ENCODE measurements at regions not wholly inside any gene's neighbourhood (a gene's known extent, or its start where the extent isn't known, plus 50 kb on each side); places are given as distances from the start of the nearest gene placed in this dataset.
A peak's percentile ranks its signal among the peaks of the same experiment; 100 is the strongest.

DNA sequence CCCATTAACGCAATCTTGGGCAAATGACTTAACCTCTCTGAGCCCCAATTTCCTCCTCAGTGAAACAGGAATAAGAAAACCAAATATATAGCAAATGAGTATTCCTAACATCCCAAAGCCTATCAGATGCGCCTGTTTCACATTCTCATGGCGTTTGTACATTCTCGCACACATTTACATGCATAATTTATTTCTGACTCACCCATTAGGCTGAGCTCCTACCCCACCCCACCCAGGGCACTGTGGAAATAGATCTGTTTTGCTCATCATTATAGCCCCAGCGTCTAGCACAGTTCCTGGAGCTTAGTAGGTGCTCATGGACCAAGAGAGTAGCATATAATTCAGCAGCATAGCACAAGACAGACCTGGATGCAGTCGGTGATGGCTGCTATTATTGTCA lies 146.1 kb upstream of the VANGL1 start:
- H2AK5ac ChIP-seq (ENCODE audit: low read depth, low read length) = peak overlapping the region; percentile 67; the same call in 1 of the 2 replicates
- in situ Hi-C loops (cut with MboI; ENCODE audit: low sequenced_read_pairs) (no loop called here), dilution Hi-C loops (cut with HindIII; ENCODE audit: low sequenced_read_pairs, unreplicated experiment) (no loop called here), intact Hi-C loops (cut with micrococcal nuclease) (no loop called here)
- peak; percentile 56 for ATAC-seq (ENCODE audit: low read depth)
- H4K20me1 ChIP-seq (ENCODE audit: insufficient read depth, low read length) = no peaks in the 10 kb centered on the region
- 90% methylated on average over 3 of the region's 6 CpGs; no CpG with 5 or more reads in 1 of the 2 experiments for WGBS, 2 experiments (ENCODE audit: extremely low coverage in 2 of 2, insufficient read length in 1 of 2)
- H2BK5ac ChIP-seq (ENCODE audit: low read depth, low read length, poor library complexity, severe bottlenecking) = no peak overlapping the region
- no peak overlapping the region for H3K23ac ChIP-seq (ENCODE audit: low read depth, low read length)
- no peak overlapping the region for H3K27ac ChIP-seq (ENCODE audit: insufficient read depth, low read length)
- peak overlapping the region; percentile 40; the same call in 1 of the 3 replicates for H2BK15ac ChIP-seq (ENCODE audit: low read depth, low read length)
- H3K18ac ChIP-seq (ENCODE audit: low read depth, low read length) = no peak overlapping the region; the same call in 1 of the 2 replicates
- H3K9me1 ChIP-seq (ENCODE audit: insufficient read depth, low read length) = peaks cover 21% of the 10 kb centered on the region
- POLR2A ChIA-PET (ENCODE audit: unreplicated experiment) = no interaction called here
- no peak overlapping the region for H3K4me3 ChIP-seq (ENCODE audit: insufficient read depth, low read depth, low read length)
- H3K4me1 ChIP-seq (ENCODE audit: control insufficient read depth, insufficient read depth, low read length) = peaks cover 8% of the 10 kb centered on the region
- H2AK9ac ChIP-seq (replicated peaks; ENCODE audit: low read depth, low read length, poor library complexity) = no peak overlapping the region
- peak overlapping the region; percentile 88 for H2BK120ac ChIP-seq (ENCODE audit: low read depth, low read length)
- no peak overlapping the region for H3K56ac ChIP-seq (ENCODE audit: extremely low read depth, insufficient read depth, low read length)
- no peaks in the 10 kb centered on the region for H3K79me1 ChIP-seq (ENCODE audit: low read depth in 1 of 2, low read length in 2 of 2)
- no peak overlapping the region for H3K4me2 ChIP-seq (ENCODE audit: low read depth, low read length)
- H3K36me3 ChIP-seq (ENCODE audit: control insufficient read depth, insufficient read depth, low read length) = no peaks in the 10 kb centered on the region
- no peaks in the 10 kb centered on the region for H3K27me3 ChIP-seq (ENCODE audit: control insufficient read depth, insufficient read depth, low read length)
- no peak overlapping the region for H4K5ac ChIP-seq (ENCODE audit: low read depth, low read length)
- peak overlapping the region in 1 of 2 experiments; percentile 11; a peak in 1 of 4 replicates for H4K8ac ChIP-seq (ENCODE audit: low read depth in 2 of 2, low read length in 2 of 2)
- no TSS peak for BruUV-seq (replicated peaks)
- peak overlapping the region; percentile 68 for H3K4ac ChIP-seq (ENCODE audit: low read depth, low read length)
- peak overlapping the region; percentile 65; the same call in 1 of the 2 replicates for H4K91ac ChIP-seq (ENCODE audit: insufficient read depth, low read depth, low read length)
- H3K9ac ChIP-seq (ENCODE audit: low read depth, low read length) = no peak overlapping the region
- H3K14ac ChIP-seq (replicated peaks; ENCODE audit: low read depth, low read length) = peak overlapping the region; percentile 54; the same call in 1 of the 2 replicates
- peak; percentile 55 for DNase-seq
- TF ChIP-seq CHD1 (IDR thresholded peaks at IDR 0.05; ENCODE audit: low read depth, low read length) = no peak
- TF ChIP-seq, protein P1, sequence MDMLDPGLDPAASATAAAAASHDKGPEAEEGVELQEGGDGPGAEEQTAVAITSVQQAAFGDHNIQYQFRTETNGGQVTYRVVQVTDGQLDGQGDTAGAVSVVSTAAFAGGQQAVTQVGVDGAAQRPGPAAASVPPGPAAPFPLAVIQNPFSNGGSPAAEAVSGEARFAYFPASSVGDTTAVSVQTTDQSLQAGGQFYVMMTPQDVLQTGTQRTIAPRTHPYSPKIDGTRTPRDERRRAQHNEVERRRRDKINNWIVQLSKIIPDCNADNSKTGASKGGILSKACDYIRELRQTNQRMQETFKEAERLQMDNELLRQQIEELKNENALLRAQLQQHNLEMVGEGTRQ (IDR thresholded peaks at IDR 0.05; ENCODE audit: low read depth, low read length) = no peak
- no peaks in the 10 kb centered on the region for H3K9me3 ChIP-seq (ENCODE audit: control insufficient read depth, insufficient read depth, low read length)
- CTCF ChIA-PET = interaction anchor here (0.6 to 1.4 kb wide), 3 partner anchors 11 to 278 kb away, joined by 3 to 4 read pairs (median 3); no protein-coding TSS in a partner anchor
- peak overlapping the region; percentile 28 for H2AFZ ChIP-seq (replicated peaks; ENCODE audit: low read length, poor library complexity)
- peak overlapping the region; percentile 90; the same call in 1 of the 2 replicates for H2BK20ac ChIP-seq (ENCODE audit: low read depth, low read length)

All from IMR-90 (cell line).